Endothelial cell of umbilical vein (primary cell): ENCODE measurements at regions not wholly inside any gene's neighbourhood (a gene's known extent, or its start where the extent isn't known, plus 50 kb on each side); places are given as distances from the start of the nearest gene placed in this dataset.
"Not testable (repeated sequence)": the region's sequence is repeated elsewhere in the genome, so short reads cannot be mapped to it uniquely, and the experiment has no call there.

Source experiments
- BruUV-seq: library from RNA; stranded (reverse); fragments of 400-500 nt; replicated peaks from 2 replicates; lab custom pipeline; 2021; lab: Mats Ljungman, UMichigan
- CTCF ChIA-PET: fragments of 300-600, 350-600 bp; sonication (Branson Sonifier 250); formaldehyde crosslinking; loops from one replicate; lab custom pipeline; 2021; ENCODE audit warnings: antibody characterized with exemption, inconsistent platforms; lab: Charles Lee
- POLR2A ChIA-PET: fragments of 300-600, 350-600 bp; sonication (Branson Sonifier 250); formaldehyde crosslinking; loops from one replicate; lab custom pipeline; 2021; ENCODE audit warnings: antibody characterized with exemption, inconsistent platforms; lab: Charles Lee
- DNase-seq: peaks from one replicate; pipeline ENCODE4 v3.0.0-alpha.2; 2011; ENCODE audit warnings: low read depth, low spot score
- FAIRE-seq: peaks from 2 replicates; lab custom pipeline; 2011; peaks lifted over from hg19 to GRCh38; lab: Jason Lieb, UNC
- H2AFZ ChIP-seq: 2 replicates; pipeline ENCODE4 v1.6.0; 2012; ENCODE audit warnings: low read depth, low read length, control low read depth, inconsistent platforms
- H3K27ac ChIP-seq: 2 replicates; pipeline ENCODE4 v1.5.1; 2011; ENCODE audit warnings: low read depth, mild to moderate bottlenecking, control low read depth, low read length, moderate library complexity; ENCODE audit not compliant: insufficient read depth
- H3K27me3 ChIP-seq, 2 experiments: 2 replicates each; pipeline versions ENCODE4 v1.6.0 to v1.6.1; 2011; ENCODE audit warnings: low read length in 2 of 2, mixed read lengths in 1 of 2; ENCODE audit not compliant: control insufficient read depth in 2 of 2, insufficient read depth in 2 of 2
- H3K36me3 ChIP-seq, 2 experiments: 2 replicates in 1 of 2; 3 replicates in 1 of 2; pipeline ENCODE4 v1.5.1; 2011; ENCODE audit warnings: low read length in 2 of 2, mild to moderate bottlenecking in 1 of 2, moderate library complexity in 1 of 2; ENCODE audit not compliant: control insufficient read depth in 2 of 2, insufficient read depth in 2 of 2; ENCODE audit errors: extremely low read depth in 1 of 2
- H3K4me1 ChIP-seq: 3 replicates; pipeline ENCODE4 v1.5.1; 2011; ENCODE audit warnings: mild to moderate bottlenecking, low read length; ENCODE audit not compliant: control insufficient read depth, insufficient read depth; ENCODE audit errors: extremely low read depth
- H3K4me2 ChIP-seq: 2 replicates; pipeline ENCODE4 v1.6.1; 2011; ENCODE audit warnings: low read length, control low read depth, mixed read lengths; ENCODE audit not compliant: insufficient read depth
- H3K4me3 ChIP-seq, 3 experiments: fragments of 200-600 bp in 1 of 3; sonication (generic), shearing (Covaris generic) in 1 of 3; replicated peaks in 1 of 3; 2 replicates each; pipeline ENCODE4 v1.5.1; 2011 to 2016; ENCODE audit warnings: control low read depth in 3 of 3, low read length in 3 of 3, mild to moderate bottlenecking in 2 of 3, inconsistent platforms in 1 of 3, low read depth in 1 of 3, moderate library complexity in 1 of 3; ENCODE audit not compliant: insufficient read depth in 1 of 3
- H3K79me2 ChIP-seq: 2 replicates; pipeline ENCODE4 v1.6.0; 2012; ENCODE audit warnings: low read length, inconsistent platforms; ENCODE audit not compliant: control insufficient read depth, insufficient read depth
- H3K9ac ChIP-seq: replicated peaks from 2 replicates; pipeline ENCODE3; 2011; ENCODE audit warnings: low read length, control low read depth; ENCODE audit not compliant: insufficient read depth; ENCODE audit errors: extremely low read depth
- H3K9me1 ChIP-seq: replicated peaks from 3 replicates; pipeline ENCODE4 v1.6.0; 2011; ENCODE audit warnings: mild to moderate bottlenecking, low read length; ENCODE audit not compliant: control insufficient read depth, insufficient read depth; ENCODE audit errors: extremely low read depth
- H3K9me3 ChIP-seq: replicated peaks from 2 replicates; pipeline ENCODE4 v1.5.1; 2012; ENCODE audit warnings: low read length, inconsistent platforms; ENCODE audit not compliant: control insufficient read depth, insufficient read depth
- H4K20me1 ChIP-seq: replicated peaks from 2 replicates; pipeline ENCODE3; 2011; ENCODE audit warnings: mild to moderate bottlenecking, low read length; ENCODE audit not compliant: control insufficient read depth, insufficient read depth; ENCODE audit errors: extremely low read depth
- CTCF ChIP-seq, 2 donors: IDR thresholded peaks; 1 replicate in 1 of 2; 2 replicates in 1 of 2; pipeline ENCODE4 v1.5.1; 2011; ENCODE audit warnings: low read length in 2 of 2, mild to moderate bottlenecking in 2 of 2, moderate library complexity in 2 of 2, control low read depth in 1 of 2, inconsistent platforms in 1 of 2, low read depth in 1 of 2; ENCODE audit not compliant: insufficient read depth in 1 of 2; ENCODE audit errors: extremely low read depth in 1 of 2
- EZH2 ChIP-seq: IDR thresholded peaks from 2 replicates; pipeline ENCODE4 v1.6.1; 2012; ENCODE audit warnings: borderline replicate concordance, low read depth, mild to moderate bottlenecking, moderate library complexity, low read length, inconsistent platforms; ENCODE audit not compliant: severe bottlenecking
- FOS ChIP-seq: IDR thresholded peaks from 2 replicates; pipeline ENCODE4 v1.6.1; 2011; ENCODE audit warnings: mild to moderate bottlenecking, low read length, moderate library complexity, borderline replicate concordance; ENCODE audit not compliant: insufficient read depth
- GATA2 ChIP-seq: IDR thresholded peaks from 2 replicates; pipeline ENCODE4 v1.7.0; 2011; ENCODE audit warnings: low read depth, mild to moderate bottlenecking, moderate library complexity, mixed read lengths, low read length; ENCODE audit not compliant: insufficient read length, insufficient read depth
- JUN ChIP-seq: IDR thresholded peaks from 2 replicates; pipeline ENCODE4 v1.6.1; 2011; ENCODE audit warnings: borderline replicate concordance, low read depth; ENCODE audit not compliant: insufficient read length, insufficient read depth
- MYC ChIP-seq: IDR thresholded peaks from one replicate; pipeline ENCODE4 v1.6.1; 2011; ENCODE audit warnings: mild to moderate bottlenecking, low read depth, low read length
- POLR2A ChIP-seq: IDR thresholded peaks from 2 replicates; pipeline ENCODE4 v1.6.1; 2012; ENCODE audit warnings: low read depth, mild to moderate bottlenecking, control low read depth, low read length
- POLR2AphosphoS5 ChIP-seq: IDR thresholded peaks from 2 replicates; pipeline ENCODE4 v1.6.1; 2012; ENCODE audit warnings: low read depth, mild to moderate bottlenecking, control low read depth, low read length, moderate library complexity; ENCODE audit not compliant: insufficient read depth
- dilution Hi-C: fragments of 300-500 bp; cut with MboI; formaldehyde crosslinking; loops from one replicate; pipeline ENCODE4 v1.15.0; 2019; ENCODE audit warnings: low sequenced_read_pairs; ENCODE audit not compliant: extremely low pct_ligation_motif_present
- intact Hi-C: fragments of 100-400 bp; cut with micrococcal nuclease; formaldehyde crosslinking; loops from one replicate; pipeline ENCODE4 v1.10.0; 2022
- TF ChIP-seq, protein P1 (sequence below): IDR thresholded peaks from 2 replicates; pipeline ENCODE4 v1.6.1; 2011; ENCODE audit not compliant: insufficient read depth, insufficient read length

DNA sequence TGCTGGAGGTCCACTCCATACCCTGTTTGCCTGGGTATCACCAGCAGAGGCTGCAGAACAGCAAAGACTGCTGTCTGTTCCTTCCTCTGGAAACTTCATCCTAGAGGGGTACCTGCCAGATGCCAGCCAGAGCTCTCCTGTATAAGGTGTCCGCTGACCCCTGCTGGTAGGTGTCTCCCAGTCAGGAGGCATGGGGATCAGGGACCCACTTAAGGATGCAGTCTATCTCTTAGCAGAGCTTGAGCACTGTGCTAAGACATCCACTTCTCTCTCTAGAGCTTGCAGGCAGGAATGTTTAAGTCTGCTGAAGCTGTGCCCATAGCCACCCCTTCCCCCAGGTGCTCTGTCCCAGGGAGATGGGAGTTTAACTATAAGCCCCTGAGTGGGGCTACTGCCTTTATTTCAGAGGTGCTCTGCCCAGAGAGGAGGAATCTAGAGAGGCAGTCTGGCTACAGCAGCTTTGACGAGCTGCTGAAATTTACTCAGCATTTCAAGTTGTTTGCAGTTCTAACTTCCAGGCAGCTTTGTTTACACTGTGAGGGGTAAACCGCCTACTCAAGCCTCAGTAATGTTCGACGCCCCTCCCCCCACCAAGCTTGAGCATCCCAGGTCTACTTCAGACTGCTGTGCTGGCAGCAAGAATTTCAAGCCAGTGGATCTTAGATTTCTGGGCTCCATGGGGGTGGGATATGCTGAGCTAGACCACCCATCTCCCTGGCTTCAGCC is 74.5 kb upstream of the GORAB start:
- H2AFZ ChIP-seq, intact Hi-C loops, FAIRE-seq, H3K4me1 ChIP-seq, H3K27ac ChIP-seq, DNase-seq, H3K9me3 ChIP-seq, H3K79me2 ChIP-seq, H3K4me2 ChIP-seq, POLR2A ChIA-PET, dilution Hi-C loops, H3K36me3 ChIP-seq, H3K4me3 ChIP-seq, H4K20me1 ChIP-seq, CTCF ChIA-PET, H3K9me1 ChIP-seq, H3K27me3 ChIP-seq, H3K9ac ChIP-seq, BruUV-seq: not testable (repeated sequence)
- peak in 1 of 2 donors; percentile 1 for TF ChIP-seq CTCF (IDR thresholded peaks at IDR 0.05; ENCODE audit: extremely low read depth in 1 of 2, insufficient read depth in 1 of 2, low read depth in 1 of 2, low read length in 2 of 2)

DNA sequence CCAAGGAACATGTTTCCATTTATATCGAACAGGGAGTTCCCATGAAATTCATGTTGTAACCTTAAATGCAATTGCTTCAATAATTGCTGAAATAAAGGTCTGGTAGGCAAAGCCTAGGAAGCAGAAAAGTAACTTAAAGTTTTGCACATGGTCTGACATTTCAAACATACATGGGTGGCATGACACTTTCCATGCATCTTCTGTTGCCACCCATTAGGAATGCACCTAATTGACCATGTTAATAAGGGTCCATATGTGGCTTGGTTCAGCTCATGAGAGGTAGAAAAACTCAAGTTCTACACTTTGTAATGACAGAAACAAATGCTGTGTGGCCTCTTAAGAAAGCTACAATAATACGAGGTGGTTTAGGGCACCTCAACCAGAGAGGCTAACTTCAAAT is 72.0 kb upstream of the GORAB start:
- DNase-seq: no peak
- Histone ChIP-seq H3K9me1 (no peaks in the 10 kb centered on the region), H4K20me1 (no peaks in the 10 kb centered on the region), H2AFZ (no peak overlapping the region), H3K4me3 (no peak overlapping the region), H3K79me2 (no peaks in the 10 kb centered on the region), H3K9me3 (no peaks in the 10 kb centered on the region), H3K27ac (no peak overlapping the region), H3K27me3 (no peaks in the 10 kb centered on the region), H3K36me3 (no peaks in the 10 kb centered on the region), H3K9ac (no peak overlapping the region), H3K4me1 (no peaks in the 10 kb centered on the region), H3K4me2 (no peak overlapping the region)
- ChIA-PET POLR2A (no interaction called here), CTCF (interaction anchor here (1.6 kb wide), 1 partner anchor 229 kb away, joined by 3 read pairs; no protein-coding TSS in a partner anchor)
- TF ChIP-seq FOS (no peak), CTCF (IDR thresholded peaks at IDR 0.05; ENCODE audit: extremely low read depth in 1 of 2, insufficient read depth in 1 of 2, low read depth in 1 of 2, low read length in 2 of 2) (no peak), POLR2A (no peak), EZH2 (no peak), GATA2 (no peak), JUN (no peak), MYC (no peak), POLR2AphosphoS5 (no peak)
- TF ChIP-seq, protein P1, sequence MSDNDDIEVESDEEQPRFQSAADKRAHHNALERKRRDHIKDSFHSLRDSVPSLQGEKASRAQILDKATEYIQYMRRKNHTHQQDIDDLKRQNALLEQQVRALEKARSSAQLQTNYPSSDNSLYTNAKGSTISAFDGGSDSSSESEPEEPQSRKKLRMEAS: no peak
- intact Hi-C loops: no loop called here
- no peak for FAIRE-seq
- dilution Hi-C loops: no loop called here
- no TSS peak for BruUV-seq
